ENCODE measurements at regions not wholly inside any gene's neighbourhood (a gene's known extent, or its start where the extent isn't known, plus 50 kb on each side); places are given as distances from the start of the nearest gene placed in this dataset.

DNA sequence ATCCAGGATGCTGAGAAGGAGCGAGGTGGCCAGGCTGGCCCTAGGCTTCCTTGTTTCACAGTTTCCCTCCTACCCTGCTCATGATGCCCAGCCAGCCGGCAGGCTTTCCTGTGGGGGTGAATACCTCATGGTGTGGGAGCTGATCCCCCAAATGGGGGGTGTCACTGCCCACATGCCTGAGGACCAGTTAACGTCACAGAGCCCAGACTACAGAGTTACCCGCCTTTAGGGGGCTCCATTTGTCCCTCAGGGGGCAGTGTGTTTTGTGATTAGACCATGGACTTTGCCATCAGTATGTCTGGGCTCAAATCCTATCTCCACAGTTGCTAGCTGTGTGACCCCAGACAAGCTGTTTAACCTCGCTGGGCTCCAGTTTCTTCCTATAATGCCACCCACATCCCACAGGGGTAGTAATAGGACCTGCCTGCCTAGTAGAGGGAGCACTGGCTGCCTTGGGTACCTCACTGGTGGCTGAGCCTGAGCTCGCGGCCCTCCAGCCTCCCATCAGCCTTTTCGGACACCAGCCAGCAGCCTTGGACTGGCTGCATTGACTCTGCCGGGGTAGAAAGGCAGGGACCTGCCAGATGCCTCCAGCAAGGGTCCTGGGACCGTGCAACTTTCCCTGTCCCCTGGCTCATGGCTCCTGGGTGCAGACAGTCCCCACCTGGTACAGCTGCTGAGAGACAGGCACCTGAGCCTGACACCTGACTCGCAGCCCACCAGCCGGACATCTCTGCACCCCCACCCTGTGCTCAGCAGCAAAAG is 87.5 kb upstream of the GSE1 start:
- TF ChIP-seq, protein P1, sequence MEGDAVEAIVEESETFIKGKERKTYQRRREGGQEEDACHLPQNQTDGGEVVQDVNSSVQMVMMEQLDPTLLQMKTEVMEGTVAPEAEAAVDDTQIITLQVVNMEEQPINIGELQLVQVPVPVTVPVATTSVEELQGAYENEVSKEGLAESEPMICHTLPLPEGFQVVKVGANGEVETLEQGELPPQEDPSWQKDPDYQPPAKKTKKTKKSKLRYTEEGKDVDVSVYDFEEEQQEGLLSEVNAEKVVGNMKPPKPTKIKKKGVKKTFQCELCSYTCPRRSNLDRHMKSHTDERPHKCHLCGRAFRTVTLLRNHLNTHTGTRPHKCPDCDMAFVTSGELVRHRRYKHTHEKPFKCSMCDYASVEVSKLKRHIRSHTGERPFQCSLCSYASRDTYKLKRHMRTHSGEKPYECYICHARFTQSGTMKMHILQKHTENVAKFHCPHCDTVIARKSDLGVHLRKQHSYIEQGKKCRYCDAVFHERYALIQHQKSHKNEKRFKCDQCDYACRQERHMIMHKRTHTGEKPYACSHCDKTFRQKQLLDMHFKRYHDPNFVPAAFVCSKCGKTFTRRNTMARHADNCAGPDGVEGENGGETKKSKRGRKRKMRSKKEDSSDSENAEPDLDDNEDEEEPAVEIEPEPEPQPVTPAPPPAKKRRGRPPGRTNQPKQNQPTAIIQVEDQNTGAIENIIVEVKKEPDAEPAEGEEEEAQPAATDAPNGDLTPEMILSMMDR (IDR thresholded peaks at IDR 0.05): no peak
- no peaks in the 10 kb centered on the region for H3K36me3 Mint-ChIP-seq

DNA sequence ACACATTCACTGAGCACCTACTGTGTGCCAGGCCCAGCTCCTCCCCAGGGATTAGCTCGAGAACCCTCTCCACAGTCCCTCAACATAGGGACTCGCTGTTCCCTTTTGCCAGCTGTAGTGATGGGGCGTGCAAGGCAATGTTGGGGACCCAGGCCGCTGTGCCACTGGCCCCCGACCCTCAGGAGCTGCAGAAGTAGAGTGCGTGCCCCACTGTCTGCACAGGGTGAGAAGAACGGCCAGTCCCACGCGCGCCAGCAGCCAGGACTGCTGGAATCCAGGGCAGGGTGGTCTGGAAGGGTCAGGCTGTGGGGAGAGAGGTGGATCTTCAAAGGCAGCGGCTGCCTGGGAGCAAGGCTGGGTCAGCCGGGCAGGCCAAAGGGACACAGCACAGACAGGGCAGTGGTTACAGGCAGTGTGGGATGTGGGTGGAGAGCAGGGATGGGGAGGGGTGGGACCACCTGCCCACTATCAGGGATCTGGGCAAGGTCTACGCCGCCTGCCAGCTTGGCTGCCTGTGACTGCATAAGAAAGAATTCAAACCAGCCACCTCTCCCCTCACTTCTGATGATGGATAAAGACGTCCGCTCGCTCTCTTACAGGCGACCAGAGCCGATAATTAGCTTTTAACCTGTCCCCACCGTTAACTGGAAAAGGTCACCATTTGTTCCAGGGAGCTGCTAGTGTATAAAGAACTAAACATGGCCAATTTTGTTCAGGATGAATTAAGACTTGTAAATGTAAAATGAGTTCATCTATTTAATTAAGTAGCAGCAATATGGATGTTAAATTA is 86.7 kb upstream of the GSE1 start:
- H3K27ac Mint-ChIP-seq: no peak overlapping the region
- 95% methylated on average over 20 of the region's 20 CpGs for whole genome bisulfite sequencing (ENCODE audit: insufficient coverage)
- no peak for DNase-seq
- Histone ChIP-seq H3K4me1 (ENCODE audit: control insufficient read depth, insufficient read depth, low read length) (peaks cover 15% of the 10 kb centered on the region), H3K9me3 (ENCODE audit: control insufficient read depth, insufficient read depth, low read length) (no peaks in the 10 kb centered on the region), H3K36me3 (ENCODE audit: control insufficient read depth, insufficient read depth, low read length) (no peaks in the 10 kb centered on the region), H3K4me3 (ENCODE audit: low read length) (no peak overlapping the region), H3K27me3 (ENCODE audit: control insufficient read depth, insufficient read depth, low read length) (no peaks in the 10 kb centered on the region), H3K27ac (ENCODE audit: low read length) (no peak overlapping the region)
- peaks cover 0 to 11% of the 10 kb centered on the region in 2 donors for H3K27me3 Mint-ChIP-seq (ENCODE audit: low read depth in 2 of 2)
- peaks cover 2 to 13% of the 10 kb centered on the region in 2 donors for H3K4me1 Mint-ChIP-seq
- TF ChIP-seq, protein P1 (IDR thresholded peaks at IDR 0.05): no peak
- no peaks in the 10 kb centered on the region for H3K36me3 Mint-ChIP-seq
- no peaks in the 10 kb centered on the region for H3K9me3 Mint-ChIP-seq
- no peak for ATAC-seq
- no peak overlapping the region for H3K4me3 Mint-ChIP-seq
- intact Hi-C loops (cut with micrococcal nuclease): no loop called here

More for the DNA sequence above, 87.5 kb upstream of the GSE1 start:
- Mint-ChIP-seq H3K4me3 (no peak overlapping the region), H3K27me3 (ENCODE audit: low read depth in 2 of 2) (peaks cover 0 to 6% of the 10 kb centered on the region in 2 donors), H3K9me3 (no peaks in the 10 kb centered on the region), H3K27ac (no peak overlapping the region), H3K4me1 (peaks cover 5 to 16% of the 10 kb centered on the region in 2 donors)
- ATAC-seq (no peak), DNase-seq (no peak)
- 89% methylated on average over 12 of the region's 12 CpGs for WGBS (ENCODE audit: insufficient coverage)
- Histone ChIP-seq H3K9me3 (ENCODE audit: control insufficient read depth, insufficient read depth, low read length) (no peaks in the 10 kb centered on the region), H3K27ac (ENCODE audit: low read length) (no peak overlapping the region), H3K4me1 (ENCODE audit: control insufficient read depth, insufficient read depth, low read length) (peaks cover 22% of the 10 kb centered on the region), H3K4me3 (ENCODE audit: low read length) (no peak overlapping the region), H3K36me3 (ENCODE audit: control insufficient read depth, insufficient read depth, low read length) (no peaks in the 10 kb centered on the region), H3K27me3 (ENCODE audit: control insufficient read depth, insufficient read depth, low read length) (no peaks in the 10 kb centered on the region)
- intact Hi-C loops (cut with micrococcal nuclease): no loop called here

DNA sequence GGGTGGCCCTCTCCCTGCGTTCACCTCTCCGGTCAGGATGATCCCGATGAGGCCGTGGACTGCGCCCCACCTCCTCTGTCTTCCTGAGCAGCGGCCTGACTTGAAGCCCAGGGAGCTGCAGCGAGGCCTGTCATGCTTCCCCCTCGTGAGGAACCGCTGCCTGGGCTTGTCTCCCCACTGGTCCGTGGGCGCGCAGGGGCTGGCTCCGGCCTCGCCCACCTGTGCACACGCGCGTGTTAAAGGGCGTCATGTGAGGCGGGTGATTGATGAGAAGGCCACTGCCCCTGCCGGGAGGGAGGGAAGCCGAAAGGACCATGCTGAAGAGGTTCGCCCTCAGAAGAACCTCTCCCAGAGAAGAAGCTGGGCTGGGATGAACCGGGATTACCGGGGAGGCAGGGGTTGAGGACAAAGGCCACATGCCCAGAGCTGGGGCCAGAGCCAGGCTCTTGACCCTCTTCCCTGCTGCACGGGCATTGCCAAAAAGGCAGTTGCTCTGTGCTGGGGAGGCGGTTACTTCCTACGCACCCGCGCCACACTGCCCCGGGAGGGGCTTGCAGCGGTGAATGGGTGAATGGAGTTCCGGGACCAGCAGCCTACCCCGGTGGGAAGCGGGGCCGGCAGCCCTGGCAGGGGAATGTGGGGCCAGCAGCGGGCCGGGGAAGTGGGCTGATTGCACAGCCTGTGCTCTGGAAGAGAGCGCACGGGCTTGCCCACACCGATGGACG is 85.9 kb upstream of the GSE1 start:
- intact Hi-C loops (cut with micrococcal nuclease): no loop called here
- DNase-seq (no peak), ATAC-seq (no peak)
- Mint-ChIP-seq H3K4me1 (peaks cover 0 to 11% of the 10 kb centered on the region in 2 donors), H3K27me3 (ENCODE audit: low read depth in 2 of 2) (peaks cover 0 to 11% of the 10 kb centered on the region in 2 donors), H3K9me3 (no peaks in the 10 kb centered on the region), H3K27ac (no peak overlapping the region), H3K4me3 (no peak overlapping the region), H3K36me3 (no peaks in the 10 kb centered on the region)
- Histone ChIP-seq H3K36me3 (ENCODE audit: control insufficient read depth, insufficient read depth, low read length) (no peaks in the 10 kb centered on the region), H3K4me1 (ENCODE audit: control insufficient read depth, insufficient read depth, low read length) (peaks cover 15% of the 10 kb centered on the region), H3K27me3 (ENCODE audit: control insufficient read depth, insufficient read depth, low read length) (no peaks in the 10 kb centered on the region), H3K27ac (ENCODE audit: low read length) (no peak overlapping the region), H3K4me3 (ENCODE audit: low read length) (no peak overlapping the region), H3K9me3 (ENCODE audit: control insufficient read depth, insufficient read depth, low read length) (no peaks in the 10 kb centered on the region)
- TF ChIP-seq, protein P1 (IDR thresholded peaks at IDR 0.05): no peak
- 92% methylated on average over 41 of the region's 41 CpGs for WGBS (ENCODE audit: insufficient coverage)
